22Rv1 (cell line): ENCODE measurements at regions not wholly inside any gene's neighbourhood (a gene's known extent, or its start where the extent isn't known, plus 50 kb on each side); places are given as distances from the start of the nearest gene placed in this dataset.

ENCODE experiments used
- CTCF ChIP-seq: fragments of 450-650 bp; IDR thresholded peaks from 2 replicates; pipeline ENCODE4 v1.5.1; 2017; ENCODE audit warnings: mild to moderate bottlenecking
- ZFX ChIP-seq: fragments of 450-650 bp; IDR thresholded peaks from 2 replicates; pipeline ENCODE4 v1.6.1; 2017; ENCODE audit warnings: antibody characterized with exemption, borderline replicate concordance

- TF ChIP-seq CTCF = no peak
- TF ChIP-seq ZFX = no peak
These were observed 62.4 kb upstream of the NANOS1 start for GRCh38 chr10:118967160-118967559.
